HG03039 (cell line): ENCODE measurements at regions not wholly inside any gene's neighbourhood (a gene's known extent, or its start where the extent isn't known, plus 50 kb on each side); places are given as distances from the start of the nearest gene placed in this dataset.

Experiments
- ATAC-seq: cut with Tn5 transposase; IDR thresholded peaks from one replicate; pipeline ENCODE4 v1.9.1; 2021; ENCODE audit warnings: mild to moderate bottlenecking, moderate library complexity; ENCODE audit not compliant: unreplicated experiment

DNA sequence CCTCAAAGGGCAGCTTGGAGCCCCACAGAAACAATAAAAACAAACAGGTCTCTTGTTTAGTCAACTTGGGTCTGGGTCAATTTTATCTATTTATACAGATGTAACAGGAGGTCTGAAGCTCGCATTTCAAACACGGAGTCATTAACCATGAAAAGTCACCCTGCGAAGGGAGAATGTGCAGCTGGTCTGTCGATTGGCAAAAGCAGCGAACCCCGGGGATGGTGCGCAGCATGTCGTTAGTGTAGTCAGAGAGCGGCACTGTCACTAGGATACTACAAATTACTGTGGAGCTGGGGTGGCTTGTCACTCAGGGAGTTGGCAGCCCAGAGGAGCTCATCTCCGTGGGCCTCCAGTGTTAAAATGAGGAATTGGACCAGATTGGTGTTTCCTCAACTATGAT is 190.4 kb upstream of the ARG1 start:
- no peak for ATAC-seq

- ATAC-seq = no peak
These were observed 189.3 kb upstream of the ARG1 start for GRCh38 chr6:131383421-131384411.

- no peak for ATAC-seq
These were observed 185.2 kb upstream of the ARG1 start for GRCh38 chr6:131387562-131388447.

- no peak for ATAC-seq
These were observed 182.7 kb upstream of the ARG1 start for GRCh38 chr6:131390322-131390721.

DNA sequence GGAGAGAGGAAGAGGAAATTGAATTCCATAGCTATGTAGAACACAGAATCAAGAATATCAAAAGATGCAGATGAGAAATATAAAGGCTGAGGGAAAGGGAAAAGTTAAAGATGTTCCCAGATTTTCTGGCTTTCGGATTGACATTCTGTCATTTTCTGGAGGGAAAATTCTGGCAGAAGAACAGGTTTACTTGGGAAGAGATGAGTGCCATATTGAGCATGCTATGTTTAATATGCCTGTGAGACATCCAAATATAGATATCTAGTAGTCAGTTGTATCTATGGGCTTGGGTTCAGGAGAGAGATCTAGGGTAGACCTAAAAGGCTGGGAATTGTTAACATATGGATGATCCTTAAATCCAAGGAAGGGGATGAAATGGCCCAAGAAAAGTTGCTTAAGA is 181.9 kb upstream of the ARG1 start:
- no peak for ATAC-seq

- ATAC-seq = no peak
These were observed 179.6 kb upstream of the ARG1 start for GRCh38 chr6:131393433-131393832.

GRCh38 chr6:131394768-131395432 is 178.1 kb upstream of the ARG1 start:
- ATAC-seq = no peak

- no peak for ATAC-seq
These were observed 174.8 kb upstream of the ARG1 start for GRCh38 chr6:131398176-131398575.

DNA sequence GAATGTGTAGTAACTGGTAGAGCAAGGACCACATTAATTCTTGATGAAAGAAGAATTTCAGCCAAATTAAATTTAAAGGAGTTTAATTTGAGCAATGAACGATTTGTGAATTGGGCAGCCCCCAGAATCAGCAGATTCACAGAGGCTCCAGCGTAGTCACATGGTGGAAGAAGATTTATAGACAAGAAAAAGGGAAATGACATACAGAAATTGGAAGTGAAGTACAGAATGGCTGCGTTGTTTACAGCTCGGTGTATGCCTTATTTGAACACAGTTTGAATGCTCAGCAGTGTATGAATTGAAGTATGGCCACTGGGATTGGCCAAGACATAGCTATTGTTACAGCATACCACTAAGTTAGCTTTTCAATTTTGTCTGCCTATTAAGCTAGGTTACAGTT is 173.6 kb upstream of the ARG1 start:
- no peak for ATAC-seq

GRCh38 chr6:131400054-131400778 is 172.8 kb upstream of the ARG1 start:
- no peak for ATAC-seq

- ATAC-seq = no peak
These were observed 172.1 kb upstream of the ARG1 start for GRCh38 chr6:131400779-131401496.

DNA sequence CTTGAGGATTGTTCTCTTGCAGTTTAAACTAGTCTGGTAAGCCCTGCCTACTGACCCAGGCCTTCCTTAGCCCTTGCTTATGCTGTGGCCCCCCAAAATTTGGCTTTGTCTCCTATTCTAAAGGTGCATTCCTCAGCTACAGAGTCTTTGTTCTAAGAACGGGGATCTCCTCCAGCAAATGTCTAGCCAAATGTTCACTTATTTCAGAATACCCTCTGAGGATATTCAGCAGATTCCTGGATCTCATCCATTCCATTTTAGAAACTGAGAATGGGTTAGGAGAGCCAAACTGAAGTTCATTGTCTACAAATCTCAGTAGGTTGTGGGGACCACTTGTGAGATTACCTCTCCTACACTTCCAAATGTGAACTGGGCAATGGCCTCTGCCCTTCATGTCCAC is 164.2 kb upstream of the ARG1 start:
- no peak for ATAC-seq

DNA sequence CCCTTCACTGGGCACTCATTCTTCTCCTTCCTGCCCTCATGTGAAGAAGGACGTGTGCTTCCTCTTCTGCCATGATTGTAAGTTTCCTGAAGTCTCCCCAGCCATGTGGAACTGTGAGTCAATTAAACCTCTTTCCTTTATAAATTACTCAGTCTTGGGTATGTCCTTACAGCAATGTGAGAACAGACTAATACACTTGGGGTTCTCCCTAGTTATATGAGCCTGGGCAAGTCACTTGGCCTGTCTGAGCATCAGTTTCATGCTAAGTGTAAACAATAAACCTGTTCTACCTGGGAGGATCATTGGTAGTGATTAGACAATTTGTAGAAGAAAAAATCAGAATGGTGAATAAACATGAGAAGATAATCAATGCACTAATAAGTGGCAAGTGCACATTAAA is 162.2 kb upstream of the ARG1 start:
- no peak for ATAC-seq

GRCh38 chr6:131412960-131413830 is 159.8 kb upstream of the ARG1 start:
- no peak for ATAC-seq

- no peak for ATAC-seq
These were observed 159.2 kb upstream of the ARG1 start for GRCh38 chr6:131413831-131414191.

GRCh38 chr6:131414956-131415355 is 158.1 kb upstream of the ARG1 start:
- no peak for ATAC-seq

- ATAC-seq = no peak
These were observed 154.6 kb upstream of the ARG1 start for GRCh38 chr6:131418441-131418840.

DNA sequence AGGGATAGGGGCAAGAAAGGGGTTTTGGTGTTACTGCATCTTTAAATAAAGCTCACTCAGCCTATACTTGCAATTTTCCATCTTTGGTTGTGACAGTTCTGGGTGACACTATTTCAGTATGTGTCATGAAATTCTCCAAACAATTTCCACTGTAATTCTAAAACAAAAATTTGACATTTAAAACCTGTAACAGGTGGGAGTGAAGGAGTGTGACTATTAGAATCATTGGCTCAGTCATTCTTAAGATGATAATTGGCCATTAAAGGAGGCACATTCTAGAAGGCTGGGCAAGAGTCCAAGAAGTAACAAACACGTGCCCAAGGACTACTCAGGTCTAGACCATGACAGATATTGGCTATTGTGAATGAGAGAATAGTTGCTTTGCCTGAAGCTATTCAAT is 153.3 kb upstream of the ARG1 start:
- ATAC-seq = no peak

DNA sequence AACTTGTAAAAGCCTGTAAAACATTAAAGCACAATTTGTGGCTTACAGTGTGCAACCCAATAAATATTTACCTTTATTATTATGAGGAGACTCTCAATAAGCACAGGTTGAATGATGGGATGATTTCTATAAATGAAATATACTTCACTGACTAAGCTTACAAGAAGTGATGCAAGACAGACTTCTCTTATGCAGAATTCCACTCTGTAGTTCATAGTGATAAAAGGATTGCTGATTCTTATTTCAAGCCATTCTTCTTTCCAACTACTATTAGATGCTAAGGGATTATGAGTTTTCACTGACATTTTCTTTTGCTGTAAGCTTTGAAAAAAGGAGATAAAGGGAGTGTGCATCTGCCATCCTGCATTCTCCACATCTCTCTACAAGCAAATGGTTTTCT is 149.0 kb upstream of the ARG1 start:
- ATAC-seq = no peak
